ENCODE measurements at regions not wholly inside any gene's neighbourhood (a gene's known extent, or its start where the extent isn't known, plus 50 kb on each side); places are given as distances from the start of the nearest gene placed in this dataset.
A peak's percentile ranks its signal among the peaks of the same experiment; 100 is the strongest.
"Not testable (repeated sequence)": the region's sequence is repeated elsewhere in the genome, so short reads cannot be mapped to it uniquely, and the experiment has no call there.

DNA sequence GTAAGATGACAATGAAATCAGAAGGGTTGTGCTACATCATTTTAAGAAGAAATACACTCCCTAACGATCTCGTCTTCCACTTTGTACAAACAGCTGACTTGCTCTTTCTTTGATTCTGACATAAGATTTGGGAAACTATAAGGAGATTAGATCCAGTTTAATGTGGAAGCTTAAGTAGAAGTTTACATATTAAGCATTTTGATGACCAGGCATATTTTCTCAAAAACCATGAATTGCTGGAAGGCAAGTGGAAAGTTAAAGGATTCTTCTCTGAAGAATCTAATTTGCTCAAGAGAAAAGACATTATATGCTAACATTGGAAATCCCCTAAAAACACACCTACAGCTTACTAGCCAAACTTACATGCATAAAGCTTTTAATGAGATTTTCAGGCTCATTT, 531.9 kb upstream of the PTPRD start:
- DNase-seq (ENCODE audit: low spot score) = no peak

DNA sequence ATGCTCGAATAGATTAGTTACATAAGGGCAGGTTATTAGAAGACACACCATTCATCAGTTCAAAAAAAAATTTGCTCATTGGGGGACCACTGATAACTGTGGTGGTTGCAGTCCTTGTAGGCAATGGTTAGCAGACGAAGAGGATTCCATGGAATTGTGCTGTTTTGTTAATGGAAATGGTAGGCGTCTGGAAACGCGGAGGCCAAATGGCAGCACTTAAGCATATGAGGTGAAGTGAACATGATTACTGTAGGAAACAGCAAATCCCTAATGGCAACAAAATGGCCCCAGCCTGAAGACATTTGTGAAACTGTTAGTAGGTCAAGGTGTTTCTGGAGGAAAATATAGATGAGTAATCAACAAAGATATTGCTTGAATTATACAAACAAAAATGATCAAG, 535.4 kb upstream of the PTPRD start:
- no peak for DNase-seq (ENCODE audit: low spot score)

DNA sequence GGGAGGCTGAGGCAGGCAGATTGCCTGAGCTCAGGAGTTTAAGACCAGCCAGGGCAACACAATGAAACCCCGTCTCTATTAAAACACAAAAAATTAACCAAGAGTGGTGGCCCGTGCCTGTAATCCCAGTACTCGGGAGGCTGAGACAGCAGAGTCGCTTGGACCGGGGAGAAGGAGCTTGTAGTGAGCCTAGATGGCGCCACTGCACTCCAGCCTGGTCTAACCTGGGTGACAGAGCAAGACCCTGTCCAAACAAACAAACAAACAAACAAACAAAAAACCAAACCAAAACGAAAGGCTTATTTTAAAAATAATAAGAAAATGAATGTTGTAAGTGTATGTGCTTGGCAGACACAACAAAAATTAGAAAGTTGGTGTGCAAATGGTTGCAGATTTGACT, 536.3 kb upstream of the PTPRD start:
- DNase-seq (ENCODE audit: low spot score) = no peak

DNA sequence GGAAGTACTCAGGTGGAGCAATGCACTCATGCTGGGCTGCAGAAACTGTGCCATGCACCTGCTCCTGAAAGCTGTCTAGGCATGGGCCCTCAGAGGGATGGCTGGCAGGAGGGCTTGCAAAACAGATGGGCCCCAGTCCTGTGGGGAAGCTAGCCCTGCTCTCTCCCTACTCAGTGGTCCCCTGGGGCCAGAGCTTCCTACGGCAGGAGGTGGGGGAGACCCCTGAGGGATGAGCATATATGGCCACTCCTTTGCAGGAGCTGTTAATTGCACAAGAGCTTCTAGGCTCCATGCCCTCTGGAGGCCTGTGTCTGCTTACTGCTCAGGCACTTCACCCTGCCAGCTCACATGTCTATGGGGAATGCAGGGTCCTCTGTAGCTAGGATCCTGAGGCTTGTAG, 545.3 kb upstream of the PTPRD start:
- DNase-seq (ENCODE audit: low spot score) = no peak

DNA sequence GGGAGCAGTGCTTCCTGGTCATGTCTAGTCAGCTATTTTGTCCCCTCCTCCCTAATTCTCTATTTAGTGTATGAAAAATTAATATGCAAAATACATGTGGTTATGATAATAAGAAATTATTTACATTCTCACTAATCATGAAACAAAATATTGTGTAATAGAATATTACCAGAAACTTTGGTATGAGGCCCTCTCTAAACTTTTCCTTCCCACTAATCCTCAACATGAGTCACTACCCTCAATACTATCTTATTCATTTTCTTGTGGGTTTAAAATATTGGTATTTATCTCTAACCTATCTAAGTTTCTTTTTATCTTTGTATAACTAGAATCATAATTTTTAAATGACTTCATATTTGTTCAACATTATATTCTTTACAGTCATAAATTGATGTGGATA, 545.9 kb upstream of the PTPRD start:
- no peak for DNase-seq (ENCODE audit: low spot score)

DNA sequence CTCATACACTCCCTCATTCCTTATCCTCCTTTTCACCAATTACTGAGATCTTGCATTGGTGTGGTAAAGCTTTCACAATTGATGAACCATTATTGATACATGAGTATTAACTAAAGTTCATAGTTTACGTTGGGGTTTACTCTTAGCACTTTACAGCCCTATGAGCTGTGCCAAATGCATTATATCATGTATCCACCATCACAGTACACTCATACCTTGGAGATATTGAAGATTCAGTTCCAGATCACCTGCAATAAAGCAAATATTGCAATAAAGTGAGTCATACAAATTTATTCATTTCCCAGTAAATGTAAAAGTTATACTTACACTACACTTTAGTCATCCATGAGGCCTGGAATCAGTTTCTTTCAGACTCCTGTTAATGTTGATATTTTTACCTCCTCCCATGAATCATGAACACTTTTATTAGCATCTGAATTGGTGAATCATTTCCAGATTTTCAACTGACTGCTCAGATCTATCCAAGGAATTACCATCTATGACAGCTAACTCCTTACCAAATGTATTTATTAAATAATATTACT, 546.6 kb upstream of the PTPRD start:
- no peak for DNase-seq (ENCODE audit: low spot score)

DNA sequence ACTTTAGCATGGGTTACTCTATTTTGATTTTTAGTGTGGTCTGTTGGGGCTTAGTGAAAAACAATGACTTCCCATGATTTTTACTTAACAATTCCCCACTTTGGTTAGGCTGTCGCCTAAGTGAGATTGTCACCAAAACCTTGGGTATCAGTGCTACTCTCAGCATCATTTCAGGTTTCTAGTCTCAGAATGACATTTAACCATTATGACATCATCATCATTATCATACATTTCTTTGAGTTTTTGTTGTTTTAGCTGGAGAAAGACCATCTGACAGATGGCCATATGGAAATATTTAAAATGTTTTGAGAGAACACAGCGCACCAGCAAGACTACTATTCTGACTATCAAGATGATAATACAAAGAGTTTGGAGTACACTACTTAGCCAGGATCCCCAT, 551.0 kb upstream of the PTPRD start:
- DNase-seq (ENCODE audit: low spot score) = no peak

DNA sequence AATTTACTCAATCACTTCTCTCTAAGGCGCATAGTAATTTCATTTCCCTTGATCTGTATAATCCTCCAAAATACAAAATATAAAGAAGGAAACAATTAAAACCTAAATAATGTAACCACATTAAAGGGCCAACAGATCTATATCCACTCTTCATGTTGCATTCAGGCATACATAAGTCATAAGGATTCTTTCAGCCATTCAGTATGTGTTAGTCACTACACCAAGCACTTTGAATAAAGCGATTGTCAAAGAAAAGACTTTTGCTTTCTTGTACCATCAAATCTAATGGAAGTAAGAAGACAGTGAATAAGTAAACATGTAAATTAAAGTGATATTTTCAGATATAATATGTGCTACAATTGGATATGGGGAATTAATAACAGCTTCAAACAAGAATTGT, 569.2 kb upstream of the PTPRD start:
- DNase-seq (ENCODE audit: low spot score) = no peak

DNA sequence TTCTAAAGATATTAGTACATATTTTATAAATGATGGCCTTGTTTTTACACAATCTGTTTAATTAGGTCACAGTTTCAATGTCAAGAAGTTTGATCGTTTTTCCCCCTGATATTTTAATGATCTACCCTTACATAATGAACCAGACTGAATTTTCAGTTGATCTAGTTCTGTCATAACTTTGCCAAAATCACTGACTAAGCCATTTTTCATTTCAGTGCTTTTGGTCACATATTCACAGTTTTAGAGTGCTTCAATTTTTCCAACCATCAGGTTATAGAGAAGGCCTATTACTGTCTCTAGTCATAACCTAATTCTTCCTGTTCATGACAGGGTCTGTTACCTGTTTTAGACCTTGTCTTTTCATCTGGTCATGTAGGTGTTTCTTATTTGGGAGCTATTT, 577.9 kb upstream of the PTPRD start:
- DNase-seq (ENCODE audit: low spot score) = no peak

DNA sequence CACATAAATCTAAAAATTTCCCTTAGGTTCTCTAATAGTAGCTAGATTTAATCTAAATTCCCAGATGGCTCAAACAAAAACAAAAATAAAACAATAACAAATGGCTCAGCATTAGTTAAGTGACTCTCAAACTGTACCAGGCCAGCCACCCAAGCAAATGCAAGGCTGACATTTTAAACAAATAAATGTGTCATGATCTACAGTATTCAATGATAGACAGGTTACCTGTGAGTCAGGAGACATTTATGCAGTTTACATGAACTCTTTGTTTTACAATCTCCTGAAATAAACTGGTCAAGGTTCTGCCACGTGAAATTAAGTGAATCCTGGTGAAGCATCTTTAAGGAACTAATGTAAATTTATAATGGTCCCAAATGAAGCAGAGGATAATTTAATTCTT, 580.2 kb upstream of the PTPRD start:
- no peak for DNase-seq (ENCODE audit: low spot score)

DNA sequence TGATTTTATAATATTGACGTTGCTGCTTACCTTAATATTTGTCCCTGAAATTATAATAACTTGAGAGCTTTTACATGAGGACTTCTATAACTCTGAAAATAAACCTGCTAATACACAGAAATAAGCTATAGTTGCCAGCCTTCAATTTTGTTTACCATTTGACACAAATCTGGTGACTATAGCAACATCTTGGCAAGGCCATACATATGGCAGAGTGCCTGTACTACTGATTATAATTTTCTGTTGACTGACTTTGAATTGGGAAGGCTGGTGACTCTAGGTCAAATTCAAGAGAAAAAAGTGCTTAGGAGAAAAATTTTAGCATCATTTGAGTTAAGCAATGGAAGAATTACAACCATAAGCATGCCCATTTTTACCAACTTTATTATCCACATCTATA, 581.4 kb upstream of the PTPRD start:
- no peak for DNase-seq (ENCODE audit: low spot score)

DNA sequence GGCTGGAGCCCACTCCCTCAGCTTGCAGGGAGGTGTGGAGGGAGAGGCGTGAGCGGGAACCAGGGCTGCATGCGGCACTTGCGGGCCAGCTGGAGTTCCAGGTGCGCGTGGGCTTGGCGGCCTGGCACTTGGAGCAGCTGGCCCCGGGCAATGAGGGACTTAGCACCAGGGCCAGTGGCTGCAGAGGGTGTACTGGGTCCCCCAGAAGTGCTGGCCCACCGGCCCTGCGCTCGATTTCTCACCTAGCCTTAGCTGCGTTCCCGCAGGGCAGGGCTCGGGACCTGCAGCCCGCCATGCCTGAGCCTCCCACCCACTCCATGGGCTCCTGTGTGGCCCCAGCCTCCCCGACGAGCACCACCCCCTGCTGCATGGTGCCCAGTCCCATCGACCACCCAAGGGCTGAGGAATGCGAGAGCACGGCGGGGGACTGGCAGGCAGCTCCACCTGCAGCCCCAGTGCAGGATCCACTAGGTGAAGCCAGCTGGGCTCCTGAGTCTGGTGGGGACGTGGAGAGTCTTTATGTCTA, 584.1 kb upstream of the PTPRD start:
- not testable (repeated sequence) for DNase-seq (ENCODE audit: low spot score)

DNA sequence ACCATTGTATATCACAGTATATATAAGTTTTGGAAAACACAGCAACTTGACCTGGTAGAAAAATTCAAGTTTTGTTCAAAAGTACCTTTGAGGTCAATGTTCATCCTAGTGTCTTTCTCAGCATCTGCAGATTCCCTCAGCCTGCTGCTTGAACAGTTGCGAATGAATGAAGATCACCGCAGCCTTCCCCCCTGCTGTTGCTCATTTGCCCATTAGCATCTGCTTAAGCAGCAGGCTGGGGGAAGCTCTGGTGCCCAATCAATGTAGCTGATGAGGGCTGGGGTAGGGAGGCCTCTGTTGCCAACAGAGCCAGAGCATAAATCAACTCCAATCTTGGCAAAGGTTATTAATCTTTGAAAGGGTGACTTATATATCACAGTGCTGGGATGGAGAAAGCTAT, 586.5 kb upstream of the PTPRD start:
- DNase-seq (ENCODE audit: low spot score) = no peak

DNA sequence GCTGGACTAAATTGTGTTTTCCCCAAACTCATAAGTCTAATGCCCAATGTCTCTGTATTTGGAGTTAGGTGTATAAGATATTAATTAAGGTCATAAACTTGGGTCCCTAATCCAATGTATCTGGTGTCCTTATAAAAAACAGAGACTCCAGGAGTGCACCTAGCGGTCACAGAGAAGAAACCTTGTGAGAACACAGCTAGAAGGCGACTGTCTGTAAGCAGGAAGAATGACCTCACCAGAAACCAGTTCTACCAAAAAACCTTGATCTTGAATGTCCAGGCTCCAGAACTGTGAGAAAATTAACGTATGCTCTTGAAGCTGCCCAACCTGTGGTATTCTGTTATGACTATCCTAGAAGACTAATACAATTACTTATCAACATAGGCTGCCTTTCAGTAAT, 591.7 kb upstream of the PTPRD start:
- DNase-seq (ENCODE audit: low spot score) = no peak

DNA sequence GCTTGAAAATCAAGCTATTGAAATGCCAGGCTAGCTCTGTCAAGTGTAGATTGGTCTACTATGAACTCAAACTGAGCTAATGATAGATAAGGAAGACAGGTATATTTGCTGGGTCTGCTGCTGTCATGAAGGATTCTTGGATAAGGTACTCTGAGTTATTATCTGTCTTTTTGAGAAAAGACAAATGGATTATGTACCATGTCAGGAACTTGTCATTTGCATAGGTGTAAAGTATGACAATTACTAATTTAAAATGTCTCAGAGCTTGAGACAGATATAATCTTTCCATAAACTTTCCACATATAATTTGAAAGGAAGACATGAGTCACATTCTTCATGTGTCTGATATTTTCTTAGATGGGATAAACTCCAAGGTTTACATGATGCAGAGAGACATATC, 594.1 kb upstream of the PTPRD start:
- DNase-seq (ENCODE audit: low spot score) = no peak

DNA sequence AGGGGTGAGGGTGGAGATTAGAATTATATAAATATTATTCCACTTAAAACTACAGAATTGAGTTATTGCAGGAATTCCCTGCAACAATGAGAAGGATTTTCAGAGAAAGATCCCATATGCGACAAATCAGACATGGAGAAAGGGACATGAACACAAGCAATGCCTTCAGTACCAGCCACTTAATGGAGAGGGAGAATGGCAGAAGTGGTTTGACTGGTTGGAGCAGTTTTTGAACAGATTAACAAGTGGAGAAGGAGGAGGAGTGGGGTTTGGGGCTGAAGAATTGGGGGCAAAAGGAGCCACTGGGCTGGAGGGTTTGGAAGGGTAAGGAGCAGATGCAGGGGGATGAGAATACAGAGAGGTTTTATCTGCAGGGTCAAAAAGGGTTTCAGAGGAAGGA, 620.9 kb upstream of the PTPRD start:
- DNase-seq (ENCODE audit: low spot score) = no peak

DNA sequence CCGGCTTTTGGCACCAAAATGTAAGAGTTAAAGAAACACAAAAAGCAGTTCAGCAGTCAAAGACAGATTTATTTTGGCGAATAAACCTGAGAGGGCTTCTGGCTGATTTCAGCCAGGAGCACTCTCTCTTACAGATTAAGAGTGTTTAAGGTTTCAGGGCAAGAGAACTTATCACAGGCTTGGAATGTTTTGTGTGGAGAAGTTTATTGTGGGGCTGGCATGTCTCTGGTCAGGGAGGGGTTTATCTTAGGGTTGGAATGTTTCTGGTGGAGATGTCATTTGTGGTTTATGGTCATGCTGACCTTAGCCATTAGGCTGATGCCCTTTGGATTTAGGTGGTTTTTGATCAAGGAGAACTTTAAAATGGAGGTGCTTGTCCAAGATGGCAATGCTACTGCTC, 622.3 kb upstream of the PTPRD start:
- DNase-seq (ENCODE audit: low spot score) = no peak

DNA sequence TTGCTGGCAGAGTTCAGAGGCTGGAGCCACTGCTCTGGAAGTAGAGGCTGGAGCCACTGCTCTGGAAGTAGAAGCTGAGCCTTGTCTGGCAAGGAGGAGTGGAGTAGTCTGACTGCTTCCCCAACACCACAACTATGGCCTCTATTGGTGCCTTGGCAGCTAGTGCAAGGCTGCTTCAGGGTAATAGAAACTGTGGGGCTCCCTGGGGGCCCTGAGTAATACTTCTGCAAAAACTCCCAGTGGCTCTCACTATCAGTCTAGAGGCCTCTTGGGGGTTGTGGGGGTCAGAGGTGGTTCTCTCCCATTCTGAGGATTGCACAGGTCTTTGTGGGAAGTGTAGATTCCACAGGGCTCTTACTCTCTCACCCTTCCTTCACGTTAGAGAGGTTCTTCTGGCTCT, 629.0 kb upstream of the PTPRD start:
- no peak for DNase-seq (ENCODE audit: low spot score)

DNA sequence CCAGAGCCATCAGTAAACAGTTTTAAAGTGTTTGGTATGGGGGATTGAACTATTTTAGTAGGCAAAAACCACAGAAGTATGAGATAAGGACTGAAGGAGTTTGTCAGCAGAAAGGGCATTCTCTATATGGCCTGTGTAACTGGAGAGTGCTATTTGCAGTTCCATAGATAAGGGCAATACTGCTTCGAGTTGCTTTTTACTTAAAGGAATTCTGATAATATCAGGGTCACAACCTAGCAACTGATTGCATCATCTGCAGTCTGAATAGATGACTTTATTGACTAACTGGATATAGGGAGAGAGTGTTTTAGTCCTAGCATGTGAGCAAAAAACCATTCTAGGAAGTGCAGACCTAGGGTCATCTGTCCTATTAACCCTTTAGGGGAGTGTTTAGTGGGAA, 645.2 kb upstream of the PTPRD start:
- DNase-seq (ENCODE audit: low spot score) = no peak

DNA sequence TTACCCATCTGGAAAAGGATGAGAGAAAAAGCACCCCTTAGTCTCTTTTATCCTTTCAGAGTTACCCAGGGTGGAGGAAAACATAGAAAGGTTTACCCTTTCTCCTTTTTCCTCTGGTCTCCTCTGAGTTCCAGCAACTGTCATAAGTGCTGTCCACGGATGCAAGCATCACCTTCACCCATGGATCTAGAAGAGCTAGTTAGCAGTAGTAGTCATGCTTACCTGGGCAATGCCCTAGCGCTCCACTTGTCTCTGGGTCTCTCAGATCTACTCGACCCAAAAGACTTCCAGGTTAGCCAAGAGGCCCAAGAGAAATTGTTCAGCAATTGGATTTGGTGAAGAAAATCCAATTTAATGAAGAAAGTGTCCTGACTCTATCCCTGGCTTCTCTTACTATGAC, 656.2 kb upstream of the PTPRD start:
- no peak for DNase-seq (ENCODE audit: low spot score)

DNA sequence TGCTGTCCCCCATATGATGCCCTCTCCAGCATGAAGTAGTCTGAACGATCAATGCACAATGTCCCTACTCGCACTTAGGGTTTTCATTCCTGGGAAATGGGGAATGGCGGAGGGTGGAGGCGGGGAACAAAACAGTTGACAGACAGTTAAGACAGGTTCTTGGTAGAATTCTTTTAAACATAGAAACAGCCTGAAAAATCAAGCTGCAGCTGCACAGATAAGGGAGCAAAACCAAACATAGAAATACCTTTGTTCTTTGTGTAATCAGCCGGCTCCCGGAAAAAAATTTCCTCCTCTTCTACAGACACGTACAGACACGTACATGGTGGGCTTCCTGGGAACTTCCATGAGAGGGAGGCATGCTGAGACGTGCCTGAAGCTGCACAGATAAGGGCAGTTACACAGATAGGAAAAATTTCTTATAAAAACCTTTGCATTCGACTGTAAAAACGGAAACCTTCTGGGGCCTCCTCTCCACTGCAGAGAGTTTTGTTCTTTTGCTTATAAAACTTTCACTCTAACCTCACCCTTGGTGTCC, 662.4 kb upstream of the PTPRD start:
- no peak for DNase-seq (ENCODE audit: low spot score)

DNA sequence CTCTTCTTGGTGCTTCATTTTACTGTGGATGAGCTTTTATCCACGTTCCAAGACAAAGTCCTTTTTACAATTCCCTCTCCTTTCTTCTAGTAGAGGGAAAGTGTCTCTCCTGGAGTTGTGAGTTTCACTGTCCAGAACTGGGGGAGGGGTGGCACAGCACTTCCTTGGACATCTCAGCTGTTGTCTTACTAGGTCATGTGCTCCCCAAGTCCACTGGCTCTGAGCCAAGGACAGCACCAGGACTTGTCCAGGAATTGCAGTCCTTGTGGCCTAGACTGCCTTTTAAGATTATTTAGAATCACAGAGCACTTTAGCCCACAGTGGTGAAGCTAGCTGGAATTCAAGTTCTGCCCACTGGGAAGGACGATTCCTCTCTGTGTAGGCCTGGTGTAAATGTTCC, 700.2 kb upstream of the PTPRD start:
- peak; percentile 7 for DNase-seq (ENCODE audit: low spot score)

DNA sequence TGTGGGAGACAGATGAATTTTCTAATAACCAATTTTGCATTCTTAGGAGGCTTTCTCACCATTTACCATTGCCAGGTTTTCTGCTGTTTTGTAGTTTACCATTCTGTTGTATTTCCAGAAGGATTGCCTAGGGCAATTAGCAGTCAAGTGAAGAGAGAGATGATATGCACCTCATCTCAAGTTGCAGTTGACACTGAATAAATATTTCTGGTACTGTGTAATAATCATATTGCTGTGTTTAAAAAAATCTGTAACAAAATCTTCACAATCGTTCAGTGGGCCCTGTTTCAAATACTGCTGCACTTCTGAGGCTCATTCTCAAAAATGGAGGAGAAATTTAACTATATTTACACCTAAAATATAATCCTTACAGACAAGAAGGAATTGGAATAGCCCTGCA, 706.1 kb upstream of the PTPRD start:
- no peak for DNase-seq (ENCODE audit: low spot score)

DNA sequence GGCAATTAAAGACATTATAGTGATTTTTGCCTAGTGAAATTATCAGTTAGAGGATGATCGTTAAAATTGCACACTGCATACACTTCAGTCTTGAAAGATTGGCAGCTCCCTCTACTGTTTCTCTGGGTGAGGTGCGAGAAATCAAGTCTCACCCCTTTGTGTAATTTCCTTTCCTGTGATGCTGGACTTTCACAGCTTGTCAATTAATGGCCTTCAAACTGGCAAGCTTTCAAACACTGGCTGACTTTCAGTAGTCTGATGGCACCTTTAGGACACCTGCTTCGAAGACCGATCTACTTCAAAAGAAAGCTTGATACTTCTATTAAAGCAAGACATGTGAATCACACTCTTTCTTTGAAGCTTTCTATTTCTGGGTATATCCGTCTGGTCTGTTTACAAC, 706.7 kb upstream of the PTPRD start:
- peak; percentile 40 for DNase-seq (ENCODE audit: low spot score)

DNA sequence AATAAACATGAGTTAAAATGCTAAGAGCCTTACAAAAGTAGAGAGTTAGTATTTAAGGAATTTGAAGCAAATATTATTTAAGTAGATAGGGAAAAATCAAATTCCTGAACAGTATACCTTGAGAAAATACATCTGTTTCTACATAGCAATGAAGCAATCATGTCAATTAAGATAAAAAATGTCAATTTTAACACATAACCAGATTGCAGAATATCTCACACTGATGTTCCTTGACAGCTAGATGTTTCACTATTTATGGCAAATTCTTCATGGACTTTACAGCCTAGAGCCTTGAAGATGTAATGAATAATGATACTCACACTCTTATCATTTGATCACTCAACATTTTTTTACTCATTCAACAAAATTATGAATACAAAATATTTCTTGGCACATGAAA, 708.2 kb upstream of the PTPRD start:
- DNase-seq (ENCODE audit: low spot score) = no peak

Data from globus pallidus (tissue), 1 donor.